Ascending aorta (tissue), 2 donors: ENCODE measurements at regions not wholly inside any gene's neighbourhood (a gene's known extent, or its start where the extent isn't known, plus 50 kb on each side); places are given as distances from the start of the nearest gene placed in this dataset.

ENCODE experiments used
- DNase-seq, 2 donors: peaks; one replicate each; pipeline ENCODE4 v3.0.0-alpha.2; 2019; ENCODE audit warnings: low spot score in 2 of 2
- H3K27ac ChIP-seq, 2 donors: fragments of 200-600 bp; sonication (generic); one replicate each; pipeline ENCODE4 v1.5.1; 2016 to 2017; ENCODE audit warnings: mild to moderate bottlenecking in 1 of 2
- H3K27me3 ChIP-seq: fragments of 200-600 bp; sonication (generic); one replicate; pipeline ENCODE4 v1.5.1; 2017
- H3K36me3 ChIP-seq, 2 donors: fragments of 200-600 bp; sonication (generic); one replicate each; pipeline ENCODE4 v1.5.1; 2016
- H3K4me1 ChIP-seq, 2 donors: fragments of 200-600 bp; sonication (generic); one replicate each; pipeline ENCODE4 v1.5.1; 2016 to 2017; ENCODE audit warnings: mild to moderate bottlenecking in 1 of 2
- H3K4me3 ChIP-seq, 2 donors: fragments of 200-600 bp; sonication (generic); one replicate each; pipeline ENCODE4 v1.5.1; 2016 to 2017; ENCODE audit warnings: mild to moderate bottlenecking in 1 of 2
- H3K9me3 ChIP-seq, 2 donors: fragments of 200-600 bp; sonication (generic); one replicate each; pipeline ENCODE4 v1.5.1; 2016
- intact Hi-C: fragments of 100-400 bp; cut with DNase I; formaldehyde crosslinking; loops from one replicate; pipeline ENCODE4 v1.15.1; 2023
- TF ChIP-seq, protein P1 (sequence below), 3 experiments: fragments of 200-600 bp in 2 of 3; fragments of 450-650 bp in 1 of 3; sonication (generic) in 2 of 3; IDR thresholded peaks; one replicate each; pipeline ENCODE4 v1.5.1; 2016 to 2019; ENCODE audit warnings: antibody characterized with exemption in 3 of 3, mild to moderate bottlenecking in 1 of 3, moderate library complexity in 1 of 3

DNA sequence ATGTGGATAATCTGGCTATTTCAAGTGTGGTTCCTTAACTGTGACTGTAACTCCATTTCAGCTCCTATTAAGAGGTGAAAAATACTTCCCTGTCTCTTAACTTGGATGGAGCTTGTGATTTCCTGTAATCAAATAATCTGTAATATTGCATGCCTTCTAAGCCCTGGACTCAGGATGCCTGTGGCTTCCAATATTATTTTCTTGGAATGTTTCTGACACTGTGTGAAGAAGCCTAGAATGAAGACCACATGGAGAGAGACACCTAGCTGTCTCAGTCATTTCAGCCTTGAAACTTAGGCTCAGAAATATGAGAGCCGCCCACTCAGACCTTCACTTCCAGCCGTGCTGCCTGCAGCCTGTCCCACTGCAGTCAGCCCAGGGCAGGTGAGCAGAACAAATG, 544.3 kb downstream of the TRIML1 start:
- H3K27ac ChIP-seq, result no peak overlapping the region
- TF ChIP-seq, protein P1, sequence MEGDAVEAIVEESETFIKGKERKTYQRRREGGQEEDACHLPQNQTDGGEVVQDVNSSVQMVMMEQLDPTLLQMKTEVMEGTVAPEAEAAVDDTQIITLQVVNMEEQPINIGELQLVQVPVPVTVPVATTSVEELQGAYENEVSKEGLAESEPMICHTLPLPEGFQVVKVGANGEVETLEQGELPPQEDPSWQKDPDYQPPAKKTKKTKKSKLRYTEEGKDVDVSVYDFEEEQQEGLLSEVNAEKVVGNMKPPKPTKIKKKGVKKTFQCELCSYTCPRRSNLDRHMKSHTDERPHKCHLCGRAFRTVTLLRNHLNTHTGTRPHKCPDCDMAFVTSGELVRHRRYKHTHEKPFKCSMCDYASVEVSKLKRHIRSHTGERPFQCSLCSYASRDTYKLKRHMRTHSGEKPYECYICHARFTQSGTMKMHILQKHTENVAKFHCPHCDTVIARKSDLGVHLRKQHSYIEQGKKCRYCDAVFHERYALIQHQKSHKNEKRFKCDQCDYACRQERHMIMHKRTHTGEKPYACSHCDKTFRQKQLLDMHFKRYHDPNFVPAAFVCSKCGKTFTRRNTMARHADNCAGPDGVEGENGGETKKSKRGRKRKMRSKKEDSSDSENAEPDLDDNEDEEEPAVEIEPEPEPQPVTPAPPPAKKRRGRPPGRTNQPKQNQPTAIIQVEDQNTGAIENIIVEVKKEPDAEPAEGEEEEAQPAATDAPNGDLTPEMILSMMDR (IDR thresholded peaks at IDR 0.05), result no peak
- intact Hi-C loops, result no loop called here
- no peak overlapping the region for H3K4me3 ChIP-seq
- DNase-seq, result no peak
- no peaks in the 10 kb centered on the region for H3K9me3 ChIP-seq
- no peaks in the 10 kb centered on the region for H3K4me1 ChIP-seq
- H3K36me3 ChIP-seq, result no peaks in the 10 kb centered on the region
- H3K27me3 ChIP-seq, result no peaks in the 10 kb centered on the region

DNA sequence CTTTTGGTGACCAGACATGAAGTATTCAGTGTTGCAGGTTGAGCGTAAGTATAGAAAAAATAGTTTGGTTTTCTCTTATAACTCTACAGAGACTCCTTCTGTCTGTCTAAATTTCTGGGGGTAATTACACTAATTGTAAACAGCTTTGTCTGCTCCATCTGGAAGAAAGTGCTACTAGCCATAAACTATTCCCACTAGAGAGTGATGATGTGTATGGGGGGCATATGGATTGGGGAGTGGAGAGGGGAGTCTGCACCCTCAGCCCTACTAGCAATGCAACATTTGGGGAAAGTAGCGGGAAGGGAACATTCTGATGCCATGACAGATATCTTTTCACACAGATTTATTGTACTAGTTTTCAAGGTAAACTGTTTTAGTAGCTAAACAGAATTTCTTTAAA, 549.7 kb downstream of the TRIML1 start:
- no peaks in the 10 kb centered on the region for H3K4me1 ChIP-seq
- no peak overlapping the region for H3K4me3 ChIP-seq
- intact Hi-C loops, result no loop called here
- TF ChIP-seq, protein P1 (IDR thresholded peaks at IDR 0.05), result no peak
- DNase-seq, result no peak
- no peaks in the 10 kb centered on the region for H3K36me3 ChIP-seq
- H3K27me3 ChIP-seq, result no peaks in the 10 kb centered on the region
- no peaks in the 10 kb centered on the region for H3K9me3 ChIP-seq
- H3K27ac ChIP-seq, result no peak overlapping the region

DNA sequence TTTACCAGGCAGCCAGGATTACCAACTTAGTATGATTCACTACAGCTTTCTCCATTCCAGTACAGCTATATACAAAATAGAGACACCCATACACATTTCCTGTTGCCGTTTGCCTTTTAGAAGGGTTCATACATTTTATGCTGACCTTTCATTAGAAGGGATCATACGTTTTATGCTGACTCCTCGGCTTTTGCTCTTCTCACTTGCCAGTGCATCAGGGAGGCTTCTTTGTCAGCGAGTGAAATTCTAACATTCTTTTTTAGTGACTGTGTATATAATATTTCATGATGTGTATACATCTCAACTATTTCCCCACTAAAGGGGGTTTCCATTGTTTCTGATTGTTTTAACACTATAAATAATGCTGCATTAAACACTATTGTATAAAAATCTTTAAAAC, 552.6 kb downstream of the TRIML1 start:
- Histone ChIP-seq H3K4me1 (no peaks in the 10 kb centered on the region), H3K36me3 (no peaks in the 10 kb centered on the region), H3K27ac (no peak overlapping the region), H3K4me3 (no peak overlapping the region), H3K9me3 (no peaks in the 10 kb centered on the region), H3K27me3 (no peaks in the 10 kb centered on the region)
- TF ChIP-seq, protein P1 (IDR thresholded peaks at IDR 0.05), result no peak
- DNase-seq, result no peak
- intact Hi-C loops, result no loop called here

DNA sequence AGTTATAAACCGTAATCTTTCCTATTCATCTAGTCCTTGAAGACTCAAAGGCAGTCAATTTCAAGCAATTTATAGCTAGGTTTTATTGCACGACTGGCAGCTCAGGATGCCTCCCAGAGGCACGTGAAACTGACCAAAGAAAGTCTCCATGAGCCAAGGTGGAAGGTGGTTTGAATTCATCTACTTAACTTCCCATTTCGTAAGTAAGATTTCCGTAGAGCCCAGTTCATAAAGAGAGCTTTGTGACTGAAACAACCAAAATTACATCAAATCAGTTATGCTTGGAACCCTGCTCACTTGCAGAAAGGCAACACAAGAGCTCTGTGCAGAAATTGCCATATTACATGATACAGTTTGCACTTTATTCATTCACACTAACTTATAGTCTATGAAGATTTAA, 556.0 kb downstream of the TRIML1 start:
- DNase-seq, result no peak
- H3K4me1 ChIP-seq, result no peaks in the 10 kb centered on the region
- intact Hi-C loops, result no loop called here
- H3K9me3 ChIP-seq, result no peaks in the 10 kb centered on the region
- H3K27ac ChIP-seq, result no peak overlapping the region
- TF ChIP-seq, protein P1 (IDR thresholded peaks at IDR 0.05), result no peak
- H3K27me3 ChIP-seq, result no peaks in the 10 kb centered on the region
- no peaks in the 10 kb centered on the region for H3K36me3 ChIP-seq
- H3K4me3 ChIP-seq, result no peak overlapping the region

DNA sequence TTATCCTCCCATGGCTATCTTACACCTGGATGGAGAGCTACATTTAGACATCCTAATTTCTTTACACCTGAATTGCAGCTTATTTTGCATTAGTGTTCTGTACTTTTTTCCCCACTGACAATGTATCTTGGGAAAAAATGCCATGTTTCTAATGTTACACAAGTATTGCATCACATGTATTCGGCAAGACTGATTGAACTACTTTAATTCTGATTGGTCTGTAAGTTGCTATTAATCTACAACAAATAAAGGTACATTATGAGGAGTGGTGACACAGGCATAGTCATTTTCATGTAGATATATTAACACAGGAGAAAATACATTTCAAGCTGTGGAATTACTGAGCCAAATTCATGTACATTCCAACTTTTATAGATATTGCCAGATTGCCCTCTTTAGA, 558.0 kb downstream of the TRIML1 start:
- H3K27ac ChIP-seq, result no peak overlapping the region
- DNase-seq, result no peak
- H3K4me3 ChIP-seq, result no peak overlapping the region
- H3K36me3 ChIP-seq, result no peaks in the 10 kb centered on the region
- no peaks in the 10 kb centered on the region for H3K9me3 ChIP-seq
- TF ChIP-seq, protein P1 (IDR thresholded peaks at IDR 0.05), result no peak
- intact Hi-C loops, result no loop called here
- H3K4me1 ChIP-seq, result no peaks in the 10 kb centered on the region
- H3K27me3 ChIP-seq, result no peaks in the 10 kb centered on the region

DNA sequence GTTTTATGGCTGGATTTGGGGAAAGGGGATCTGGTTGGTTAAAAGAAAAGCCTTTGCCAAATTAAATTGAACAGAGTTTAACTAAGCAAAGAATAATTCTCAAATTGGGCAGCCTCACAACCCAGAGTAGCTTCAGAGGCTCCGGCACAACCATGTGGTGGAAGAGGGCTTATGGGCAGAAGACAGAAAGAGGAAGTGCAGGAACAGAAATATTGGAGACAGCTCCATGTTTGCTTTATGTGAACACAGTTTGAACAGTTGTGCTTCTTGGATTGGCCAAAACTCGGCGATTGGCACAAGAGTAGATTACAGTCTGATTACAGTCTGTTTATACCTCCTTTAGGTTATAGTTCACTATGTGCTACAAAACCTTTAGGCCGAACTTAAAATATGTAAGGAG, 562.7 kb downstream of the TRIML1 start:
- Histone ChIP-seq H3K27ac (no peak overlapping the region), H3K36me3 (no peaks in the 10 kb centered on the region), H3K4me3 (no peak overlapping the region), H3K27me3 (no peaks in the 10 kb centered on the region), H3K4me1 (no peaks in the 10 kb centered on the region), H3K9me3 (no peaks in the 10 kb centered on the region)
- intact Hi-C loops, result no loop called here
- no peak for DNase-seq
- TF ChIP-seq, protein P1 (IDR thresholded peaks at IDR 0.05), result no peak
